ENCODE measurements at regions not wholly inside any gene's neighbourhood (a gene's known extent, or its start where the extent isn't known, plus 50 kb on each side); places are given as distances from the start of the nearest gene placed in this dataset.
"Not testable (repeated sequence)": the region's sequence is repeated elsewhere in the genome, so short reads cannot be mapped to it uniquely, and the experiment has no call there.

- Mint-ChIP-seq H3K4me3 (no peak overlapping the region), H3K27me3 (ENCODE audit: low read depth) (no peaks in the 10 kb centered on the region), H3K36me3 (ENCODE audit: low read depth) (no peaks in the 10 kb centered on the region), H3K27ac (no peak overlapping the region), H3K4me1 (ENCODE audit: low read depth) (peaks cover 8% of the 10 kb centered on the region), H3K9me3 (peaks cover 17% of the 10 kb centered on the region)
Measured at GRCh38 chr10:20616056-20616671, 280.9 kb downstream of the NEBL start.

GRCh38 chr10:20615395-20615794 is 281.7 kb downstream of the NEBL start:
- Mint-ChIP-seq H3K4me3 (no peak overlapping the region), H3K27ac (no peak overlapping the region), H3K36me3 (ENCODE audit: low read depth) (no peaks in the 10 kb centered on the region), H3K9me3 (peaks cover 17% of the 10 kb centered on the region), H3K4me1 (ENCODE audit: low read depth) (peaks cover 8% of the 10 kb centered on the region), H3K27me3 (ENCODE audit: low read depth) (no peaks in the 10 kb centered on the region)

- Mint-ChIP-seq H3K4me3 (no peak overlapping the region), H3K36me3 (ENCODE audit: low read depth) (no peaks in the 10 kb centered on the region), H3K27me3 (ENCODE audit: low read depth) (no peaks in the 10 kb centered on the region), H3K9me3 (peaks cover 17% of the 10 kb centered on the region), H3K27ac (no peak overlapping the region), H3K4me1 (ENCODE audit: low read depth) (peaks cover 8% of the 10 kb centered on the region)
Measured at GRCh38 chr10:20614911-20615310, 282.2 kb downstream of the NEBL start.

- no peaks in the 10 kb centered on the region for H3K27me3 Mint-ChIP-seq (ENCODE audit: low read depth)
- H3K4me1 Mint-ChIP-seq (ENCODE audit: low read depth), result no peaks in the 10 kb centered on the region
- no peaks in the 10 kb centered on the region for H3K36me3 Mint-ChIP-seq (ENCODE audit: low read depth)
- H3K9me3 Mint-ChIP-seq, result peaks cover 3% of the 10 kb centered on the region
- no peak overlapping the region for H3K4me3 Mint-ChIP-seq
- no peak overlapping the region for H3K27ac Mint-ChIP-seq
Measured at GRCh38 chr10:20608503-20608902, 288.6 kb downstream of the NEBL start.

DNA sequence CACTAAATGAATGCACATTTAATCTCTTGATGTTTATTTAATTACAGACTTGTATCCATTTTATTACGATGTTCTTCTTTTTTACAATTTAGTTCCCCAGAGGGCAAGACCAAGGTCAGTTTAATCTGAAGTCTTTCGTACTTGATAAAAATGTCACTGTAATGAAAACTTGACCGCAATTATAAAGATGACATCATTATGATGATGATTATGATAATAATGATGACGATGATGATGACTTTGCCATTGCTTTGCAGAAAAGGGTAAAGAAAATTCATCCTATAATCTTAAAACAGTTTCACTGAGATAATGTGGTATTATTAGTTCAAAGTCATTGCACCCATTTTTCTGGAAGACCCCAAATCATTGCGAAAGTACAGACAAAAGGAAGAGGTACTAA is 290.1 kb downstream of the NEBL start:
- Mint-ChIP-seq H3K4me1 (ENCODE audit: low read depth) (no peaks in the 10 kb centered on the region), H3K4me3 (no peak overlapping the region), H3K27me3 (ENCODE audit: low read depth) (no peaks in the 10 kb centered on the region), H3K9me3 (peaks cover 3% of the 10 kb centered on the region), H3K27ac (no peak overlapping the region), H3K36me3 (ENCODE audit: low read depth) (no peaks in the 10 kb centered on the region)

DNA sequence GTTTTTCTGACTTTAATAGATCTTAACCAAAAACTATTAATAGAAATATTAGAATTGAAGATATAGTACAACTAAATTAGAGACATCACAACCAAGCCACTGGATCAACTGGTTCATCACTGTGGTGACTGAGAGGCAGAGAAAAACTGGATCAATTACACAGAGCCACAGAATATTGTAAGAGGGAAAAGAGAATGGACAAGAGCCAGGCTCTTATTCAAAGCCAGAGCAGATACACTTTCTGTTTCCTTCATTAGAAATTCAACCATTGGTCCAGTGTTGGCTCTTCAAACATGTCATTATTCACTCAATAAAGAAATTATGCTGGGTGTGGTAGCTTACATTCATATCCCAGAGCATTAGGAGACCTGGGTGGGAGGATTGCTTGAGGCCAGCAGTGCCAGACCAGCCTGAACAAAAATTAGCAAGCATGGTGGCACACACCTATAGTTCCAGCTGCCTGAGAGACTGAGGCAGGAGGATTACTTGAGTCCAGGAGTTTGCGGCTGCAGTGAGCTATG is 295.1 kb downstream of the NEBL start:
- H3K9me3 Mint-ChIP-seq, result no peaks in the 10 kb centered on the region
- H3K4me1 Mint-ChIP-seq (ENCODE audit: low read depth), result no peaks in the 10 kb centered on the region
- no peaks in the 10 kb centered on the region for H3K36me3 Mint-ChIP-seq (ENCODE audit: low read depth)
- no peak overlapping the region for H3K4me3 Mint-ChIP-seq
- H3K27ac Mint-ChIP-seq, result no peak overlapping the region
- no peaks in the 10 kb centered on the region for H3K27me3 Mint-ChIP-seq (ENCODE audit: low read depth)

DNA sequence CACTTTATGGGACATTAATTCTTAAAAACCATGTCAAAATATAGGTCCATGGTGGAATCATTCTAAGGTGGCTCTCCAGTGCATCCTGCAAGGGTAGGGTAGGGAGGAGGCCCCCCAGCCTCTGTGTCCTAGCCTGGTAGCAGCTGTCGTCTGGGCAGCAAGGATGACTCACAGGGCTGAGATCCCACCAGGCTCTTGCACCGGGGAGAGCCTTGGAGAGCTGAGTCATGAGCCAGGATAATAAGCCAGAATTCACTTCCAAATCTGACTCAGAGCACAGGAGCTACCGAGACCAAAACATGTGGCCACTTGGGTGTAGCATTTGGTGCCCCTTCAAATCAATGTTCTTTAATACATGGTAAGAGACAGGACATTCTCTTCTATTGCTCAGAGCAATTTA is 298.5 kb downstream of the NEBL start:
- no peak overlapping the region for H3K4me3 Mint-ChIP-seq
- H3K27me3 Mint-ChIP-seq (ENCODE audit: low read depth), result no peaks in the 10 kb centered on the region
- no peaks in the 10 kb centered on the region for H3K9me3 Mint-ChIP-seq
- no peak overlapping the region for H3K27ac Mint-ChIP-seq
- no peaks in the 10 kb centered on the region for H3K36me3 Mint-ChIP-seq (ENCODE audit: low read depth)
- H3K4me1 Mint-ChIP-seq (ENCODE audit: low read depth), result no peaks in the 10 kb centered on the region

DNA sequence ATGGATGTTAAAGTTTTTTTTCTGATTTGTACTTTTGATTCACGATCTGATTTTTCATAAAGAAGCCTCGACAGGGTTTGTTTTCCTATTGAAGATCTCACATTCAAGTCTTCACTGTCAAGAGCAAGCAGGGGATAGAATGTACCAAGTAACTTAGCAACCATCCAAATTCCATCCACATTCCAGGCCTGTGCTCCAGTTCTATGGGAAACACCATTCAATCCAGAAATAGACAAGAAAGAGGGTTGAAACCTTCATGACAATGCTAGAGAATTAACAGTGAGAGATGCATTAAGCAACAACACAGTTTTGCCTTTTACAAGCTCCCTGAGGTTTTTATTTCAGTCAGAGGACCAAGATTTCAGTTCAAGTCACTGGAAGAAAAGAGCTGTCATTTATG is 300.2 kb downstream of the NEBL start:
- Mint-ChIP-seq H3K36me3 (ENCODE audit: low read depth) (no peaks in the 10 kb centered on the region), H3K27ac (no peak overlapping the region), H3K9me3 (no peaks in the 10 kb centered on the region)

GRCh38 chr10:20596065-20596755 is 300.9 kb downstream of the NEBL start:
- no peaks in the 10 kb centered on the region for H3K4me1 Mint-ChIP-seq (ENCODE audit: low read depth)
- H3K36me3 Mint-ChIP-seq (ENCODE audit: low read depth), result no peaks in the 10 kb centered on the region
- H3K9me3 Mint-ChIP-seq, result peaks cover 5% of the 10 kb centered on the region
- H3K27me3 Mint-ChIP-seq (ENCODE audit: low read depth), result no peaks in the 10 kb centered on the region
- H3K27ac Mint-ChIP-seq, result no peak overlapping the region
- H3K4me3 Mint-ChIP-seq, result no peak overlapping the region

More for the DNA sequence above, 300.2 kb downstream of the NEBL start:
- Mint-ChIP-seq H3K4me3 (no peak overlapping the region), H3K27me3 (ENCODE audit: low read depth) (no peaks in the 10 kb centered on the region), H3K4me1 (ENCODE audit: low read depth) (no peaks in the 10 kb centered on the region)

DNA sequence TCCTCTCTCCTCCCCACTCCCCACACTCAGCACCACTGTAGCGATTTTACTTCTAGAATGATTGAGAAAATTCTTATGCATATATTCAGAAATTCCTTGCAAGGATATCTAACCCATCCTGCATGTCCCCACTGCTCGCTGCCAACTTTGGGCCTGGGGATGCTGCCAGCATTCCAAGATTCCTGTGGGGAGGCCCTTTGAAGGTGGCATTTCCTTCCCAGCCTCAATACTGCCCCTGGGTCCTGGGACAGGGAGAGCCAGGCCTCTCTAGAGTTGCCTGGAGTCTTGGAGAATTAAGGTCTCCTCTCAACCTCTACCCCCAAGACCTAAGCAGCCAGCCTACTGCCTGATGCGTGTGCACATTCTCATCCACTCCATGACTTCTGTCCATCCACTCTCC is 303.5 kb downstream of the NEBL start:
- Mint-ChIP-seq H3K4me3 (no peak overlapping the region), H3K36me3 (ENCODE audit: low read depth) (no peaks in the 10 kb centered on the region), H3K27me3 (ENCODE audit: low read depth) (no peaks in the 10 kb centered on the region), H3K27ac (no peak overlapping the region), H3K4me1 (ENCODE audit: low read depth) (no peaks in the 10 kb centered on the region), H3K9me3 (peaks cover 6% of the 10 kb centered on the region)

DNA sequence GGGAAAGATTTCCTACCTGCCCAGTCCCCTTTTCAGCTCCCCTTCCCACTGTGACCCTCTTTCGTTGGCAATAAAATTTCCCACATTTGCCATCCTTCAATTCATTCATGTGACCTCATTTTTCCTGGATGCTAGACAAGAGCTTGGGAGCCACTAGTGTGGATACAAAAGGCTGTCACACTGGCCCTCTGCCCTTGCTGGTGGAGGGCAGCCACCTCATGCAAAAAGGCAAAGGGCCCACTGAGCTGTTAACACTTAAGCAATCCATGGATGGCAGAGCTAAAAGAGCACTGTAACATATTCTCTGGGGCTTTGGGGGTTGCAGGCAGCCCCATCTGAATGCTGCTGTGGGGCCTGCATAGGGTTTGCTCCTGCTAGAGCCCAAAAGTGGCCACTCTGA is 315.1 kb downstream of the NEBL start:
- H3K36me3 Mint-ChIP-seq (ENCODE audit: low read depth), result no peaks in the 10 kb centered on the region
- no peak overlapping the region for H3K4me3 Mint-ChIP-seq
- H3K27ac Mint-ChIP-seq, result no peak overlapping the region
- H3K9me3 Mint-ChIP-seq, result peaks cover 30% of the 10 kb centered on the region
- no peaks in the 10 kb centered on the region for H3K4me1 Mint-ChIP-seq (ENCODE audit: low read depth)
- H3K27me3 Mint-ChIP-seq (ENCODE audit: low read depth), result no peaks in the 10 kb centered on the region

- H3K27me3 Mint-ChIP-seq (ENCODE audit: low read depth), result no peaks in the 10 kb centered on the region
- H3K36me3 Mint-ChIP-seq (ENCODE audit: low read depth), result no peaks in the 10 kb centered on the region
Measured at GRCh38 chr10:20573924-20574323, 323.2 kb downstream of the NEBL start.

DNA sequence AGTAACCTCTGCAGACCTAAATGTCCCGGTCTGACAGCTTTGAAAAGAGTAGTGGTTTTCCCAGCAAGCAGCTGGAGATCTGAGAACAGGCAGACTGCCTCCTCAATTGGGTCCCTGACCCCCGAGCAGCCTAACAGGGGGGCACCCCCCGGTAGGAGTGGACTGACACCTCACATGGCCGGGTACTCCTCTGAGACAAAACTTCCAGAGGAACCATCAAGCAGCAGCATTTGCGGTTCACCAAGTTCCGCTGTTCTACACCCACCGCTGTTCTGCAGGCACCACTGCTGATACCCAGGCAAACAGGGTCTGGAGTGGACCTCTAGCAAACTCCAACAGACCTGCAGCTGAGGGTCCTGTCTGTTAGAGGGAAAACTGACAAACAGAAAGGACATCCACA is 341.1 kb downstream of the NEBL start:
- not testable (repeated sequence) for H3K4me3 Mint-ChIP-seq; H3K4me1 Mint-ChIP-seq (ENCODE audit: low read depth); H3K36me3 Mint-ChIP-seq (ENCODE audit: low read depth); H3K27me3 Mint-ChIP-seq (ENCODE audit: low read depth); H3K27ac Mint-ChIP-seq
- peaks cover 24% of the 10 kb centered on the region for H3K9me3 Mint-ChIP-seq

More at GRCh38 chr10:20573924-20574323, 323.2 kb downstream of the NEBL start:
- H3K27ac Mint-ChIP-seq, result no peak overlapping the region
- no peaks in the 10 kb centered on the region for H3K4me1 Mint-ChIP-seq (ENCODE audit: low read depth)
- H3K4me3 Mint-ChIP-seq, result no peak overlapping the region
- peaks cover 3% of the 10 kb centered on the region for H3K9me3 Mint-ChIP-seq

- H3K4me1 Mint-ChIP-seq (ENCODE audit: low read depth), result no peaks in the 10 kb centered on the region
- H3K4me3 Mint-ChIP-seq, result no peak overlapping the region
- no peaks in the 10 kb centered on the region for H3K36me3 Mint-ChIP-seq (ENCODE audit: low read depth)
- peaks cover 24% of the 10 kb centered on the region for H3K9me3 Mint-ChIP-seq
- no peaks in the 10 kb centered on the region for H3K27me3 Mint-ChIP-seq (ENCODE audit: low read depth)
- H3K27ac Mint-ChIP-seq, result no peak overlapping the region
Measured at GRCh38 chr10:20552382-20552781, 344.7 kb downstream of the NEBL start.

DNA sequence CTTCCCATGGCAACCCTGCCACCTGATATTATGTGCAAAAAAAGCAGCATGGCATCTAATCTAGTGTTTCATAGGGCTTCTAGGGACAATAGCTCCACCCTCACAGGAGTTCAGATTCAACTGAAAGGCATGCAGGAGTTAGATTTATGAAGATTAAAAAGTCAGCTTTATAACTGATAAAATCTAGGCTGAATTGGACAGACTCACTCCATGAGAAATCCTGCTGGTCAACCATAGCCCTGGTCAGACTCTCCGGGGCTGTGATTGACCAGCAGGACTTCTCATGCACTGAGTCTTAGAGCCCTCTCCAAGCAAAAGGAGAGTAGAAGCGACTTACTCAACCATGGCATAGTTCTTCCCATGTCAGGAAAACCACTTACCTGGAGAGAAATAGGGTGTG is 345.4 kb downstream of the NEBL start:
- Mint-ChIP-seq H3K36me3 (ENCODE audit: low read depth) (no peaks in the 10 kb centered on the region), H3K27ac (no peak overlapping the region), H3K4me1 (ENCODE audit: low read depth) (no peaks in the 10 kb centered on the region), H3K9me3 (peaks cover 21% of the 10 kb centered on the region), H3K4me3 (no peak overlapping the region), H3K27me3 (ENCODE audit: low read depth) (no peaks in the 10 kb centered on the region)
